Testis (tissue), 2 donors: ENCODE measurements at regions not wholly inside any gene's neighbourhood (a gene's known extent, or its start where the extent isn't known, plus 50 kb on each side); places are given as distances from the start of the nearest gene placed in this dataset.
"Not testable (repeated sequence)": the region's sequence is repeated elsewhere in the genome, so short reads cannot be mapped to it uniquely, and the experiment has no call there.

ENCODE experiments used
- DNase-seq: peaks from one replicate; pipeline ENCODE4 v3.0.0-alpha.2; 2019
- H3K27ac ChIP-seq, 2 donors: fragments of 200-600 bp; sonication (generic); one replicate each; pipeline ENCODE4 v1.5.1; 2019
- H3K27me3 ChIP-seq: fragments of 200-600 bp; sonication (generic); one replicate; pipeline ENCODE4 v1.5.1; 2019
- H3K36me3 ChIP-seq: fragments of 200-600 bp; sonication (generic); one replicate; pipeline ENCODE4 v1.5.1; 2017; ENCODE audit warnings: low read depth; ENCODE audit errors: missing control alignments
- H3K4me1 ChIP-seq: fragments of 200-600 bp; sonication (generic); one replicate; pipeline ENCODE4 v1.5.1; 2019
- H3K4me3 ChIP-seq, 2 donors: fragments of 200-600 bp; sonication (generic); one replicate each; pipeline ENCODE4 v1.5.1; 2017 to 2019
- H3K9me3 ChIP-seq: fragments of 200-600 bp; sonication (generic); one replicate; pipeline ENCODE4 v1.5.1; 2017
- POLR2A ChIP-seq: fragments of 450-650 bp; IDR thresholded peaks from one replicate; pipeline ENCODE4 v1.6.1; 2017; ENCODE audit warnings: antibody characterized with exemption, mild to moderate bottlenecking, moderate library complexity
- WGBS, 2 donors: methylation state at CpG; one replicate each; pipeline ENCODE4 v1.1.5; 2018; 5-methylcytosine and 5-hydroxymethylcytosine counted together
- intact Hi-C: fragments of 100-400 bp; cut with DNase I; formaldehyde crosslinking; loops from one replicate; pipeline ENCODE4 v1.15.1; 2023; ENCODE audit warnings: low total_unique reads
- TF ChIP-seq, protein P1 (sequence below), 3 experiments: fragments of 450-650 bp in 2 of 3; fragments of 200-600 bp in 1 of 3; sonication (generic) in 1 of 3; IDR thresholded peaks; one replicate each; pipeline ENCODE4 v1.5.1; 2016 to 2019; ENCODE audit warnings: antibody characterized with exemption in 3 of 3, mild to moderate bottlenecking in 2 of 3, moderate library complexity in 1 of 3

DNA sequence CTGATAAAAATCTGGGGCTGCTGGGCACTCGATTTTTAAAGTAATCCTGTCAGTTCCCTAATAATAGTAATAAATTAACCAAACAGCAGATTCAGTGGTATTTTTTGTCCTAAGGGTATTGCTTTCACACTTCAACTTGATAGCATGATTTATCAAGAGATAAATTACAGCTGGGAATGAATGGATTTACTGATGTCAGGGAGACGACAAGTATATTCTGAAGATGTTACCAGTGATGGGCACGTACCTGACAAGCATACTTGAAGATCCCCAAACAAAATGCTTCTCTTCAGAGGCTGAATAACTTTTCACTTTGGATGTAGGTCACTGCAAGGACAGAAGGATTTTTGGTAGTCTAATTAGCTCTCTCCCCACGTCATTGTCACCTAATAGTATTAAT is 82.0 kb downstream of the OLFM4 start:
- Histone ChIP-seq H3K27ac (no peak overlapping the region), H3K4me1 (no peaks in the 10 kb centered on the region), H3K9me3 (no peaks in the 10 kb centered on the region), H3K4me3 (no peak overlapping the region), H3K36me3 (no peaks in the 10 kb centered on the region), H3K27me3 (no peaks in the 10 kb centered on the region)
- intact Hi-C loops = no loop called here
- 72 to 79% methylated on average over 4 of the region's 4 CpGs for WGBS, 2 donors
- TF ChIP-seq POLR2A = no peak
- TF ChIP-seq, protein P1, sequence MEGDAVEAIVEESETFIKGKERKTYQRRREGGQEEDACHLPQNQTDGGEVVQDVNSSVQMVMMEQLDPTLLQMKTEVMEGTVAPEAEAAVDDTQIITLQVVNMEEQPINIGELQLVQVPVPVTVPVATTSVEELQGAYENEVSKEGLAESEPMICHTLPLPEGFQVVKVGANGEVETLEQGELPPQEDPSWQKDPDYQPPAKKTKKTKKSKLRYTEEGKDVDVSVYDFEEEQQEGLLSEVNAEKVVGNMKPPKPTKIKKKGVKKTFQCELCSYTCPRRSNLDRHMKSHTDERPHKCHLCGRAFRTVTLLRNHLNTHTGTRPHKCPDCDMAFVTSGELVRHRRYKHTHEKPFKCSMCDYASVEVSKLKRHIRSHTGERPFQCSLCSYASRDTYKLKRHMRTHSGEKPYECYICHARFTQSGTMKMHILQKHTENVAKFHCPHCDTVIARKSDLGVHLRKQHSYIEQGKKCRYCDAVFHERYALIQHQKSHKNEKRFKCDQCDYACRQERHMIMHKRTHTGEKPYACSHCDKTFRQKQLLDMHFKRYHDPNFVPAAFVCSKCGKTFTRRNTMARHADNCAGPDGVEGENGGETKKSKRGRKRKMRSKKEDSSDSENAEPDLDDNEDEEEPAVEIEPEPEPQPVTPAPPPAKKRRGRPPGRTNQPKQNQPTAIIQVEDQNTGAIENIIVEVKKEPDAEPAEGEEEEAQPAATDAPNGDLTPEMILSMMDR (IDR thresholded peaks at IDR 0.05) = no peak
- DNase-seq = no peak

DNA sequence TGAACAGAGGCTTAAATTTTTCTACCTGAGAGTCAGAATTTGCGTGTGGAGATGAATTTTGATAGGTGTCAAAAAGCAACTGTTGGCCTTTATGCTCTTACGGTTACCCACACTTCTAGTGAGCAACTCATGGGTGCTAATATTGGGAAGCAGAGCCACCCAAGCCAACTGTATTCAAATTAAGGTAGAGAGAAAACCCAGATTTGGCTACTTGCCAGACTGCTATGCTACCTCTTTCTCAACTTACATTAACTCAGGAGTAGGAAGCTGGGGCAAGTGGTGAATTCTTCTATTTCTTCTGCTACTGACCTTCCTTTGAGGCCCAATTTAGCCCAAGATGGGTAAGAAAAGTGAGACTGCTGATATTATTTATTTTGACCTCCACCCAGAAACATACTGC is 83.9 kb downstream of the OLFM4 start:
- Histone ChIP-seq H3K4me1 (no peaks in the 10 kb centered on the region), H3K4me3 (no peak overlapping the region), H3K36me3 (no peaks in the 10 kb centered on the region), H3K27me3 (no peaks in the 10 kb centered on the region), H3K27ac (no peak overlapping the region), H3K9me3 (no peaks in the 10 kb centered on the region)
- TF ChIP-seq, protein P1 (IDR thresholded peaks at IDR 0.05) = no peak
- no peak for DNase-seq
- WGBS, 2 donors = 95 to 100% methylated on average over 2 of the region's 2 CpGs
- intact Hi-C loops = no loop called here

DNA sequence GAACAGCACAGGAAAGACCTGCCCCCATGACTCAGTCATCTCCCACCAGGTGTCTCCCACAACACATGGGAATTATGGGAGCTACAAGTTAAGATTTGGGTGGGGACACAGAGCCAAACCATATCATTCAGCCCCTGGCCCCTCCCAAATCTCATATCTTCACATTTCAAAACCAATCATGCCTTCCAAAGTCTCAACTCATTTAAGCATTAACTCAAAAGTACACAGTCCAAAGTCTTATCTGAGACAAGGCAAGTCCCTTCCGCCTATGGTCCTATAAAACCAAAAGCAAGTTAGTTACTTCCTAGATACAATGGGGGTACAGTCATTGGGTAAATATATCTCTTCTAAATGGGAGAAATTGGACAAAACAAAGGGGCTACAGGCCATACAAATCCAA is 88.4 kb downstream of the OLFM4 start:
- intact Hi-C loops, DNase-seq, H3K27ac ChIP-seq, H3K27me3 ChIP-seq, H3K36me3 ChIP-seq, H3K4me3 ChIP-seq, H3K4me1 ChIP-seq, H3K9me3 ChIP-seq: not testable (repeated sequence)
- 0 to 94% methylated on average over 1 of the region's 1 CpG for WGBS, 2 donors

DNA sequence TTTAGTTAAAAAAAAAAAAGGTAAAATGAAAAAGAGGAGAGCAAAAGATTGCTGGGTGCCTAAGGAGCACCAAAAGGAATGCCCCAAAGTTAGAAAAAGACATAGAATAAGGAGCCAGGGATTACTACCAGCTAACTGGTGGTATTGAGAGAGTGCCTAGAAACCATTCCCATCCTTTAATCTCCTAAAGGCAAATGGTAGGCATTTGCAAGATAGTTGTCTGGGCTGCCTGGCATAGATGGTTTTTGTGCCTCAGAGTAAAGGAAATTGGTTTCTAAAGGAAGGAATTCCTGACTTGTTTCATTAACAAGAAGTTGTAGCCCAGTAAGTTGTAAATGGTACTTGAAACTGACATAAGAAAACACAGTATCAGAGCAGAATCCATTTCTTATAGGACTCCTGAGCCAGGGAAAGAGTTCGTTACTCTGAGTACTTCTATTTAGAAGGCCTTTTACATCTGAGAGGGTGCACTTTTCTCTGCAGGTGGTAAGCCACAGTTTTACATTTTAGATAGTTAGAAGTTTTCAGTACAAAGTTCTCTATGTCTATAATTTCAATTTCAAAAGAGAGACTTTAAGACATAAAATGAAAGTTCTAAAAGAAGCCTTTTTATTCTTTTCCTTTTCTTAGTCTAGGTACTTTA is 92.6 kb downstream of the OLFM4 start:
- Histone ChIP-seq H3K9me3 (no peaks in the 10 kb centered on the region), H3K36me3 (no peaks in the 10 kb centered on the region), H3K27ac (no peak overlapping the region), H3K27me3 (no peaks in the 10 kb centered on the region), H3K4me3 (no peak overlapping the region), H3K4me1 (no peaks in the 10 kb centered on the region)
- WGBS, 2 donors = 58 to 62% methylated on average over 1 of the region's 1 CpG
- DNase-seq = no peak
- intact Hi-C loops = no loop called here
- TF ChIP-seq, protein P1 (IDR thresholded peaks at IDR 0.05) = no peak
- no peak for TF ChIP-seq POLR2A

DNA sequence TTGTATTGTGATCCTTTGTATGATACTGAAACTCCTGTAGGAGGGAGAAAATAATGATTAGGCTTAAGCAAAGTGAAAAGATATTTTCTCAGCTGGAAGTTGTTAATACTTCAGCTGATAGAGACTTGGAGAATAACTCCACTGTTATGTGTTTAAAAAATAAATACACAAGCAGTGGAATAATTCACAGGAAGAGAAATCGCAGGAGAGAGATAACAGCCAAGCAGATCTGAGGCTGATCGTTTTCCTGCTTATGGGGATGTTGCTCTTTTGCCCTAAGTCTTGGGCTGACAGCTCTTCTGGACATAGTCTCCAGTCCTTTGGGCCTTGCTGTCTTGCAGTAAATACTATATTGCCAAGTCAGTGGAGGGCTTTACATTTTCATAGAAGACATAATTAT is 93.3 kb downstream of the OLFM4 start:
- TF ChIP-seq, protein P1 (IDR thresholded peaks at IDR 0.05) = no peak
- no peak for TF ChIP-seq POLR2A
- no peak for DNase-seq
- no peaks in the 10 kb centered on the region for H3K4me1 ChIP-seq
- no peak overlapping the region for H3K4me3 ChIP-seq
- no peaks in the 10 kb centered on the region for H3K9me3 ChIP-seq
- WGBS, 2 donors = 31 to 53% methylated on average over 2 of the region's 2 CpGs
- no peaks in the 10 kb centered on the region for H3K27me3 ChIP-seq
- H3K27ac ChIP-seq = no peak overlapping the region
- no peaks in the 10 kb centered on the region for H3K36me3 ChIP-seq
- intact Hi-C loops = no loop called here
